ENCODE measurements at regions not wholly inside any gene's neighbourhood (a gene's known extent, or its start where the extent isn't known, plus 50 kb on each side); places are given as distances from the start of the nearest gene placed in this dataset.

DNA sequence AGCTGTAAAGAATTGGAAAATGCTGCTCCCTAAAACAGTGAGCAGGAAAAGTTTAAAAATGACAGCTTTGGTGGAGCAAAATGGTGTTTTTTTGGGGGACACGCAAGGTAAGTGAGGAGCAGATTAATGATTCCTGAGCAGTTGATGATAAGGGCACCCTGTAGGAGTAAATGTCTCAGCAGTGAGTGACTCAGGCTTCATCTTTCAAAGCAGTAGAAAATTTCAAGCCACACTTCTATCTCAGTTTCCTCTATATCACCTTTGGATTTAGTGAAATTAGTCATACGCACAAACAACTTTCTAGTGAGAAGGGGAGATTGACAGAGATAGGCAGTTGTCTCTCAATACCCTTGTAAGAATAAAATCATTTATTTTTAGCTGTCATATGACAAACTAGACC is 709.0 kb upstream of the FAM98A start:
- Histone ChIP-seq H3K9me3 (ENCODE audit: insufficient read depth, low read depth, low read length) (no peaks in the 10 kb centered on the region), H3K4me1 (ENCODE audit: insufficient read depth, low read length) (no peaks in the 10 kb centered on the region), H3K27me3 (ENCODE audit: insufficient read depth, low read length) (no peaks in the 10 kb centered on the region), H3K4me3 (ENCODE audit: low read length) (no peak overlapping the region), H3K27ac (ENCODE audit: low read length) (no peak overlapping the region), H3K9ac (ENCODE audit: low read depth, low read length) (no peak overlapping the region), H3K36me3 (ENCODE audit: insufficient read depth, low read depth, low read length) (no peaks in the 10 kb centered on the region)

DNA sequence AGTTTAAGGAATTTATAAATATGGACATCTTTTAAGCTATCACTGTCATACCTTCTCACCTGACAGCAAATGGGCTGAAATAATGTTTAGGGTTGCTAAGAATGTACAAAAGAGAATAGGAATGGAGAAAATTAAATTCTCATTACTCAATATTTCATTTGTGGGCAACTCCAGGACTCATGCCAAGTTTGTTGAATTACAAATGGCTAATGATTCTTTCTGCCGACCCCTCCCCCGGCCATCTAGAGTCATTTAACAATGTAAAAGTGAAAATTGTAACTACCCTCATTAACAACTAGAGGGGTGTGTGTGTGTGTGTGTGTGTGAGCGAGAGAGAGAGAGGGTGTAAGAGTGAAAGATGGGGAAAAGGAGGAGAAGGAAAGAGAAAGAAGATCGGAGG is 708.5 kb upstream of the FAM98A start:
- H3K4me3 ChIP-seq (ENCODE audit: low read length): no peak overlapping the region
- no peaks in the 10 kb centered on the region for H3K36me3 ChIP-seq (ENCODE audit: insufficient read depth, low read depth, low read length)
- H3K9ac ChIP-seq (ENCODE audit: low read depth, low read length): no peak overlapping the region
- no peaks in the 10 kb centered on the region for H3K9me3 ChIP-seq (ENCODE audit: insufficient read depth, low read depth, low read length)
- no peaks in the 10 kb centered on the region for H3K27me3 ChIP-seq (ENCODE audit: insufficient read depth, low read length)
- no peaks in the 10 kb centered on the region for H3K4me1 ChIP-seq (ENCODE audit: insufficient read depth, low read length)
- no peak overlapping the region for H3K27ac ChIP-seq (ENCODE audit: low read length)

DNA sequence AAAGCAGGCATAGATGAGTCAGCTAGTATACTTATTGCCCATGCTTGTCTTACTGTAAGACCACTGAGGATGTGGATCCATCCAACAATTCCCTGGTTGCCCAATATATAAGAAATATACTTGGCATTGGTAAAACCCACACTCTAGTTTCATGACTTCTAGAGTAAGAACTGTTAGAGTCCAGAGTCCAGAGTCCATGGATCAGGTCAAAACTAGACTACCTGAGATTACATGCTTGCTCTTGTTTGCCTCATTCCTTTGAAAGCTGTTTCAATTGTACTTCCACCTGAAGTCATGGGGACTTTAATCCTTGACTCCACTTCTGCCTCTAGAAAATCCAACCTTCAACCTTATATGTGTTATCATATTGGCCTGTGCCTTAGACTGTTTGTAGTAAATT is 707.6 kb upstream of the FAM98A start:
- H3K9ac ChIP-seq (ENCODE audit: low read depth, low read length): no peak overlapping the region
- no peaks in the 10 kb centered on the region for H3K27me3 ChIP-seq (ENCODE audit: insufficient read depth, low read length)
- no peaks in the 10 kb centered on the region for H3K9me3 ChIP-seq (ENCODE audit: insufficient read depth, low read depth, low read length)
- H3K27ac ChIP-seq (ENCODE audit: low read length): no peak overlapping the region
- H3K4me3 ChIP-seq (ENCODE audit: low read length): no peak overlapping the region
- H3K4me1 ChIP-seq (ENCODE audit: insufficient read depth, low read length): no peaks in the 10 kb centered on the region
- no peaks in the 10 kb centered on the region for H3K36me3 ChIP-seq (ENCODE audit: insufficient read depth, low read depth, low read length)

DNA sequence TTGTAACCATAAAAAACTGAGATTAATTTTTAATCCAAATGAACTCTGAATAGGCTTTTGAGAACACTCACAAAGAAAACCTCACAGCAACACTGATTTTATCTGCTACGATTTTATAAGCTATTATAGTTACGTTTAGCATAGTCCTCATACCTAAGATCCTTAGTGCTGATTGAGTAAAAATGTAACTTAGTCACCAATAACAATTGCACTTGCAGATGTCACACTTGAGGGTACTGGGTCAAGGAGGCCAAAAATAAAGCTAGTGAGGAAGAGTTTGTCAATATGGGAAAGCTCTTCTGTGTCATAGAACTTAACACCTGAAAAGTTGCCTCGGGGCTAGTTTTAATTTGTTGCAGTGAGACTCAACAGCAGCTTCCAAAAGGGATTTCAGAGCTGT is 706.5 kb upstream of the FAM98A start:
- H3K9me3 ChIP-seq (ENCODE audit: insufficient read depth, low read depth, low read length): no peaks in the 10 kb centered on the region
- no peak overlapping the region for H3K27ac ChIP-seq (ENCODE audit: low read length)
- no peak overlapping the region for H3K4me3 ChIP-seq (ENCODE audit: low read length)
- no peaks in the 10 kb centered on the region for H3K27me3 ChIP-seq (ENCODE audit: insufficient read depth, low read length)
- no peaks in the 10 kb centered on the region for H3K4me1 ChIP-seq (ENCODE audit: insufficient read depth, low read length)
- no peak overlapping the region for H3K9ac ChIP-seq (ENCODE audit: low read depth, low read length)
- H3K36me3 ChIP-seq (ENCODE audit: insufficient read depth, low read depth, low read length): no peaks in the 10 kb centered on the region

DNA sequence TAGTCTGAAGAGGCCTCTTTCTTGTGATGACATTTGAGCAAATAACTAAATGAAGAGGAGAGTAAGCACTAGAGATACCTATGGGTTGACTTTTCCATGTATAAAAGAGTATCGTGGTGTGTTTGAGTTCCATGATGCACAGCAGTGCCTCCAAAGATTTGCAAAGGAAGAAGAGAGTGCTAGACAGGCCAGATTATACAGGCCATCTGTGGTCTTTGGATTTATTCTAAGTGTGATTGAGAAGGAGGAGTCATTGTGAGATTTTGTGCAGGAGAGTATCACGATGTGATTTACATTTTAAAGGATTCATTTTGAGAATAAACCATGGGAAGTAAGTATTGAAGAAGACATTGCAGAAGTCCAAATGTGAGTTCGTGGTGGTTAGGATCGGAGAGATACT is 695.9 kb upstream of the FAM98A start:
- Histone ChIP-seq H3K27ac (ENCODE audit: low read length) (no peak overlapping the region), H3K27me3 (ENCODE audit: insufficient read depth, low read length) (no peaks in the 10 kb centered on the region), H3K4me1 (ENCODE audit: insufficient read depth, low read length) (no peaks in the 10 kb centered on the region), H3K9me3 (ENCODE audit: insufficient read depth, low read depth, low read length) (no peaks in the 10 kb centered on the region), H3K9ac (ENCODE audit: low read depth, low read length) (no peak overlapping the region), H3K4me3 (ENCODE audit: low read length) (no peak overlapping the region), H3K36me3 (ENCODE audit: insufficient read depth, low read depth, low read length) (no peaks in the 10 kb centered on the region)

DNA sequence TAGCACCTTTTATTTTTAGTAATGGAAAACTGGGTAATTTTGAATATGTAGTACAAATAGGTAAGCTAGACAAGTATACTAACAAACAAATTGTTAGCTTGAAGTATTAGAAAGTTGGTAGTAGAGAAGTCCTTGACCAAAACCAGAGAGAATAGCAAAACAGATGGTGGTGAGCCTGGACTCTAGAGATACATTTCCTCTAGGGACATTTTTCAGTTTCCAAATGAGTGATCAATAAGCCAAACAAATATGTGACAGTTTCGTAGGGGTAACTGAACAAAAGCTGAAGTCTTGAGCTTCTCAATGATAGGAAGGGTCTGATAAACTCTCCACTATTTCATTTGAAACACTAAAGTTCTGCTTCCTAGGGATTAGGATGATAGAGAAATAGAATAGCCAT is 692.0 kb upstream of the FAM98A start:
- no peaks in the 10 kb centered on the region for H3K4me1 ChIP-seq (ENCODE audit: insufficient read depth, low read length)
- H3K9me3 ChIP-seq (ENCODE audit: insufficient read depth, low read depth, low read length): no peaks in the 10 kb centered on the region
- H3K36me3 ChIP-seq (ENCODE audit: insufficient read depth, low read depth, low read length): no peaks in the 10 kb centered on the region
- H3K4me3 ChIP-seq (ENCODE audit: low read length): no peak overlapping the region
- no peak overlapping the region for H3K9ac ChIP-seq (ENCODE audit: low read depth, low read length)
- H3K27ac ChIP-seq (ENCODE audit: low read length): no peak overlapping the region
- no peaks in the 10 kb centered on the region for H3K27me3 ChIP-seq (ENCODE audit: insufficient read depth, low read length)

DNA sequence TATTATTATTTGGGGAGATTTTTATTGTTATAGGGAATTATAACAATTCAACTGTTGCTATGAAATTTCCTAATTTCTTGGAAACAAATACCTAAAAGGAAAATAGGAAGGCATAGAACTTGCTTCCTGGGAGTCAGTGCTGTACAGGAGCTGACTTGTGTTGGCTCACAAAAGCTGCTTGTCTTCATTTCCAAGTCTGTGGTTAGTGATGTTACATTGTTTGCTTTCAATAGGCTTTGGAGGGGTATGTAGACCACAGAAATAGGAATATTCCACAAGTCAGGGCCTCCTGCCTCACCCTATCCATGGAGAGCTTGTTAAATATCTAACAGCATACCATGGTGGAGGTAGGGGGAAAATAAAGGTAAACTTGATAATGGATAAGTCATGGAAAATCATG is 688.9 kb upstream of the FAM98A start:
- Histone ChIP-seq H3K4me1 (ENCODE audit: insufficient read depth, low read length) (no peaks in the 10 kb centered on the region), H3K4me3 (ENCODE audit: low read length) (no peak overlapping the region), H3K27me3 (ENCODE audit: insufficient read depth, low read length) (no peaks in the 10 kb centered on the region), H3K9ac (ENCODE audit: low read depth, low read length) (no peak overlapping the region), H3K27ac (ENCODE audit: low read length) (no peak overlapping the region), H3K36me3 (ENCODE audit: insufficient read depth, low read depth, low read length) (no peaks in the 10 kb centered on the region), H3K9me3 (ENCODE audit: insufficient read depth, low read depth, low read length) (no peaks in the 10 kb centered on the region)

DNA sequence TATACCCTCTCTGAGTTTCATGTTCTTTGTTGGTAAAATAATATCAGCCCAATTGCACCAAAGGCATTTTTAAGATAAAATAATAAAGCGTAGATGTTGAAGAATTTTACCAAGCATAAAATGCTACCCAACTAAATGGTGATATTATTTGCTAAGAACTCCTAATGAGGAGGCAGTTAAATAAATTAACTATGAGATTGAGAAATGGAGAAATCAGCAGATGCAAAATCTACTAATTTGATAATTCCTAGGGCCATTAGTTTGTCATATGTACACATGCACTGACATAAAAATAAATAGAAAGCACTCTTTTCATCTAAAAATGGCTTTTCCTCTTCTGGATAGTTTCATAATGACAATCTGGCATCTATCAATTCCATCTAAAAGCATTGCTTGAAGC is 681.5 kb upstream of the FAM98A start:
- Histone ChIP-seq H3K4me1 (ENCODE audit: insufficient read depth, low read length) (no peaks in the 10 kb centered on the region), H3K27me3 (ENCODE audit: insufficient read depth, low read length) (no peaks in the 10 kb centered on the region), H3K27ac (ENCODE audit: low read length) (no peak overlapping the region), H3K4me3 (ENCODE audit: low read length) (no peak overlapping the region), H3K36me3 (ENCODE audit: insufficient read depth, low read depth, low read length) (no peaks in the 10 kb centered on the region), H3K9me3 (ENCODE audit: insufficient read depth, low read depth, low read length) (peaks cover 12% of the 10 kb centered on the region), H3K9ac (ENCODE audit: low read depth, low read length) (no peak overlapping the region)

DNA sequence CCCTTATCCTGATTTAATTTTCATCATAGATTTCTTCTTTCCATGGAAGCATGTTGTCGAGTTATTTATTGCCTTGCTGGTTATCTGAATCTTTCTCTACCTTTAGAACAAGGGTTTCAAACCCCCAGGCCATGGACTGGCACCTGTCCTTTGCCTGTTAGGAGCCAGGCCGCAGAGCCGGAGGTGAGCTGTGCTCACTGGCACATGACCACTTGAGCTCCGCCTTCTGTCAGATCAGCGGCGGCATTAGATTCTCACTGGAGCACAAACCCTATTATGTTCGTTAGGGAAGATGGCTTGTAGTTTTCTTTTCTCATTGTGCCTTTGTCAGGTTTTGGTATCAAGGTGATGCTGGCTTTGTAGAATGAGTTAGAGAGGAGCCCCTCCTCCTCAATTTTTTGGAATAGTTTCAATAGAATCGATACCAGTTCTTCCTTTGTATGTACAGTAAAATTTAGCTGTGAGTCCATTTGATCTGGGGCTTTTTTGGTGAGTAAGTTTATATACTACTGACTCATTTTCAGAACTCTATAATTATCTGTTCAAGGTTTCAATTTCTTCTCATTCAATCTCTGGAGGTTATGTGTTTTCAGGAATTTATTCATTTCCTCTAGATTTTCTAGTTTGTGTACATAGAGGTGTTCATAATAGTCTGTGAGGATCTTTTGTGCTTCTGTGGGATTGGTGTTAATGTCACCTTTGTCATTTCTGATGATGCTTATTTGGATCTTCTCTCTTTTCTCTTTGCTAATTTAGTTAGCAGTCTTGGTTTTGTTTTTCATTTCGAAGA is 668.0 kb upstream of the FAM98A start:
- H3K36me3 ChIP-seq (ENCODE audit: insufficient read depth, low read depth, low read length): no peaks in the 10 kb centered on the region
- no peak overlapping the region for H3K9ac ChIP-seq (ENCODE audit: low read depth, low read length)
- H3K4me3 ChIP-seq (ENCODE audit: low read length): no peak overlapping the region
- no peaks in the 10 kb centered on the region for H3K4me1 ChIP-seq (ENCODE audit: insufficient read depth, low read length)
- H3K27ac ChIP-seq (ENCODE audit: low read length): no peak overlapping the region
- H3K27me3 ChIP-seq (ENCODE audit: insufficient read depth, low read length): no peaks in the 10 kb centered on the region
- no peaks in the 10 kb centered on the region for H3K9me3 ChIP-seq (ENCODE audit: insufficient read depth, low read depth, low read length)

DNA sequence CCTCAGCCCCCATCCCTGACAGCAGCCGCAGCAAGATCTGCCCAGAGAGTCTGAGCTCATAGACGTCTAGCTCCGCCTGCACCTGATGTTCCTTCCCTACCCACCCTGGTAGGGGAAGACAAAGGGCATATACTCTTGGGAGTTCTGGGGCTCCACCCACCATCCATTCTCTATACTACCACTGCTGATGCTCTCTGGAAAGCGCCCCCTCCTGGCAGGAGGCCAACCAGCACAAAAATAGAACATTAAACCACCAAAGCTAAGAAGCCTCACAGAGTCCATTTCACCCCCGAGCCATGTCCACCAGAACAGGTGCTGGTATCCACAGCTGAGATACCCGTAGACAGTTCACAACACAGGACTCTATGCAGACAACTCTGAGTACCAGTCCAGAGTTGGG is 662.6 kb upstream of the FAM98A start:
- Histone ChIP-seq H3K9ac (ENCODE audit: low read depth, low read length) (no peak overlapping the region), H3K27ac (ENCODE audit: low read length) (no peak overlapping the region), H3K4me3 (ENCODE audit: low read length) (no peak overlapping the region), H3K9me3 (ENCODE audit: insufficient read depth, low read depth, low read length) (no peaks in the 10 kb centered on the region), H3K4me1 (ENCODE audit: insufficient read depth, low read length) (no peaks in the 10 kb centered on the region), H3K36me3 (ENCODE audit: insufficient read depth, low read depth, low read length) (no peaks in the 10 kb centered on the region), H3K27me3 (ENCODE audit: insufficient read depth, low read length) (no peaks in the 10 kb centered on the region)

DNA sequence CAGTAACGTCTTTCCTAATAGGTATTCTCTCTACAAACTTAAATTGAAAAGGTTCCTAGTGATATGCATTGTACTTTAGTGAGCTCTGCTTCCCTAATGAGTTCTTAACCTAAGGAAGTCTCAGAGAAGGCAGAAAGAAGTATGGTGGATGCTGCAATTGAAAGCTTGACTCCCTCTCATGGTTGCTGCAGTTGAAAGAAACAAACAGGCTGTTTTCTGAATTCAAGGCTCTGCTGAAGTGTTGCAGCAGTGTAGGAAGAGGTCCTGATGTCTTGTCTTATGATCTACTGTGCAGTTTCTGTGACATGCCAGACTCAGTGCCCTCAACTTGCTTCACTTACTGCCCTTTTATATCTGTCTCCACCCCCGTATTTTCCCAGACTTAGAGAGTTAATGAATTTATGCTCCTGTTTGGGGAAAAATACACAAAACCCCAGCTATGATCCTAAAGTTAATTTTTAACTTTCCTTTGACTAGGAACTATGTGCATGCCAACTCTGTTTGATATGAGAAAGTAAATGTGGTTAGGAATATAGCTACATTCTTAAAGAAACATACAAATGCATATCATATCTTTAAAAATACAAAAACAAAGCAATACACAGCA is 655.3 kb upstream of the FAM98A start:
- H3K9me3 ChIP-seq (ENCODE audit: insufficient read depth, low read depth, low read length): no peaks in the 10 kb centered on the region
- H3K27ac ChIP-seq (ENCODE audit: low read length): no peak overlapping the region
- no peaks in the 10 kb centered on the region for H3K27me3 ChIP-seq (ENCODE audit: insufficient read depth, low read length)
- H3K4me1 ChIP-seq (ENCODE audit: insufficient read depth, low read length): no peaks in the 10 kb centered on the region
- no peak overlapping the region for H3K9ac ChIP-seq (ENCODE audit: low read depth, low read length)
- no peaks in the 10 kb centered on the region for H3K36me3 ChIP-seq (ENCODE audit: insufficient read depth, low read depth, low read length)
- no peak overlapping the region for H3K4me3 ChIP-seq (ENCODE audit: low read length)

DNA sequence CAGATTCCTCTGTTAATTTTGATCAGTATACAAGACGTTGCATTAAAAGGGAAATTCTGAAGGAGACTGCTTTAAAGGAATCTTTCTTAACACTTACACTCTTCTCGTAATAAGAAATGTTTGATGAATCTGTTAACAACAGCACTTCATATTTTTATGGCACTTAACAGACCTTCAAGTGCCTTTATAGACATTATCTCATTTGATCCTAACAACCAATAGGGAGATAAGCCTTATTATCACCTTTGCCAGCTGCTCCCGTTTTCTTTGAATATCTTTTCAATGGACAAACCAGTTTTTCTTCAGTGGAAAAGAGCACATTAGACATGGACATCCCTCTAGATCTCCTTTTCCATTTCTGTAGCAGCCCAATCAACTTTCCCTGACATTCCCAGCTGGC is 653.0 kb upstream of the FAM98A start:
- no peak overlapping the region for H3K27ac ChIP-seq (ENCODE audit: low read length)
- H3K36me3 ChIP-seq (ENCODE audit: insufficient read depth, low read depth, low read length): no peaks in the 10 kb centered on the region
- H3K4me1 ChIP-seq (ENCODE audit: insufficient read depth, low read length): no peaks in the 10 kb centered on the region; the same call in 1 of the 2 replicates
- no peak overlapping the region for H3K9ac ChIP-seq (ENCODE audit: low read depth, low read length)
- no peaks in the 10 kb centered on the region for H3K9me3 ChIP-seq (ENCODE audit: insufficient read depth, low read depth, low read length)
- no peaks in the 10 kb centered on the region for H3K27me3 ChIP-seq (ENCODE audit: insufficient read depth, low read length)
- H3K4me3 ChIP-seq (ENCODE audit: low read length): no peak overlapping the region

Measured in iPS-20b (cell line).